ENCODE measurements at regions not wholly inside any gene's neighbourhood (a gene's known extent, or its start where the extent isn't known, plus 50 kb on each side); places are given as distances from the start of the nearest gene placed in this dataset.
"Not testable (repeated sequence)": the region's sequence is repeated elsewhere in the genome, so short reads cannot be mapped to it uniquely, and the experiment has no call there.

GRCh38 chr21:14753466-14754258 lies 207.5 kb upstream of the SAMSN1 start:
- no peak for DNase-seq

GRCh38 chr21:14753069-14753465 lies 207.0 kb upstream of the SAMSN1 start:
- DNase-seq, result no peak

GRCh38 chr21:14752345-14752909 lies 206.3 kb upstream of the SAMSN1 start:
- no peak for DNase-seq

DNA sequence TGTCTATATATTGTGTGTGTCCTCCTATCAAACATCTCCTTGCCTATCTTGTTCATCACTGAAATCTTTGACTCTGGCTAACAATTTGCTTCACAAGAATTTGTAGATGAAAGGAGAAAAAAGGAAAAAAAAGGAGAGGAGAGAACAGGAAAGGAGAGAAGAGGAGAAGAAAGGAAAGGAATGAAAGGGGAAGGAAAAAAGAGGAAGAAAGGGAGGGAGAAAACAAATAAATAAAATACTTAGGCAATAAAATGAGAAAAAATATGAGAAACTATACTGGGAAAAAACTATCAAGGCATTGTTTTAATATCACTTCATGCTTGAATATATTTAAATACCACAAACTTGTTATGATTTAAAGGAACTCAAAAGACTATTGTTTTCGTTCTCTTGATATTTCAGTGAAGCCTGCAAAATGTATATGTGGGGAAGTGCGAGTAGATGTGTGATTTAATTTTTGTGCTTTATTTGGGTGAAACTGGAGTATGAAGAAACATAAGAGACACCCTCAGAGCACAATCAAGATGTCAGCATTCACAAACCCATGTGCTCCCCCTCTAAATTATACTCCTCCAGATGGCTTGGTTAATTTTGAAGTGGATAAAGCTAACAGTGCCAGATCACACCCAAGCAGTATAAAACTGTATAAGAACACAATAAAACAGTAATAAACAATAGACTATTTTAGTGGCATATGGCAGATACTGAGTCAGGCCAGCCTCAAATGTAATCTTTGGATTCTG lies 205.7 kb upstream of the SAMSN1 start:
- no peak for DNase-seq

DNA sequence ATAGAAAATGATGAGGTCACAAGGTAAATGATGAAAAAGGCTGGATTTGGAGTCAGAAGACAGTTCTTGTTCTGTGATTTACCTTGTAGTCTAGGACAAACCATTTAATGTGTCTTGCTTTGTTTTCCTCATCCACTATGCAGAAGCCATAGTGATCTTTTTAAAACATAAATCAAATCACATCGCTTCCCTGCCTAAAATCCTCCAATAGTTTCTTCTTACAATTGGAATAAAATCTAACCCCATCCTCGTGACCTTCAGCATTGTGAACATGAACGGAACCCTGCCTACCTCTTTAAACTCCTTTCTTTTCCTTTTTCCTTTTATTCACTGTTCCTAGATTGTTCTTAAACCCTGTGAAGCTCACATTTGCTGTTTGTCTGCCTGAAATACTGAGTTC lies 204.9 kb upstream of the SAMSN1 start:
- no peak for DNase-seq

- DNase-seq, result no peak
These were observed 203.9 kb upstream of the SAMSN1 start for GRCh38 chr21:14750041-14750440.

GRCh38 chr21:14748662-14749061 lies 202.5 kb upstream of the SAMSN1 start:
- DNase-seq, result no peak

DNA sequence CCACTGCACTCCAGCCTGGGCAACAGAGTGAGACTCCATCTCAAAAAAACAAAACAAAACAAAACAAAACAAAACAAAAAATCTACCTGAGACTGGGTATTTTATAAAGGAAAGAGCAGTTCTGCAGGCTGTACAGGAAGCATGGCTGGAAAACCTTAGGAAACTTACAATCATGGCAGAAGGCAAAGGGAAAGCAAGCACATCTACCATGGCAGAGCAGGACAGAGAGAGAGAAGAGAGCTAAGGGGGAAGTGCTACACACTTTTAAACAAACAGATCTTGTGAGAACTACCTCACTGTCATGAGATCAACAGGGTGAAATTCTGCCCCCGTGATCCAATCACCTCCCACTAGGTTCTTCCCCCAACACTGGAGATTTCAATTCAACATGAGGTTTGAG lies 198.3 kb upstream of the SAMSN1 start:
- no peak for DNase-seq

GRCh38 chr21:14742119-14742518 lies 196.0 kb upstream of the SAMSN1 start:
- DNase-seq, result no peak

- DNase-seq, result no peak
These were observed 195.1 kb upstream of the SAMSN1 start for GRCh38 chr21:14741256-14741655.

GRCh38 chr21:14740692-14741091 lies 194.6 kb upstream of the SAMSN1 start:
- DNase-seq, result no peak

- DNase-seq, result no peak
These were observed 194.0 kb upstream of the SAMSN1 start for GRCh38 chr21:14740116-14740515.

DNA sequence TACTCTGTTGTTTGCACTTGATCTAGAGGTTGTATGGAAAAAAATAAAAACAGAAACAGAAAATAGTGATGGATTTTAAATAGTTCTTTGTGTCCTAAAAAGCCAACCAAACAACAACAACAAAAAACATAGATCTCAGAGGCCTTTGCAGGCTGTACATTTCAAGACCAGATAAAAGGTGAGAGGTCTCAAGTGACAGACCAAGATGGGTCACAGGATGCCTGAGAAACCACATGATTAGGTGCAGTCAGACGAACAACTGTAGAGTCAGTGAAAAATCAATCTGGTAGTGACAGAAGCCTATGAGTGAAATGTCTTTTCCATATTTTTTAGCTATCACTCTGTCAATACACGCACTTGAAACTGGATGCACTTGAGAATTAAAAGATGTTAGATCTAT lies 193.5 kb upstream of the SAMSN1 start:
- DNase-seq, result no peak

GRCh38 chr21:14738576-14738975 lies 192.5 kb upstream of the SAMSN1 start:
- not testable (repeated sequence) for DNase-seq

- DNase-seq, result no peak
These were observed 191.8 kb upstream of the SAMSN1 start for GRCh38 chr21:14737922-14738321.

DNA sequence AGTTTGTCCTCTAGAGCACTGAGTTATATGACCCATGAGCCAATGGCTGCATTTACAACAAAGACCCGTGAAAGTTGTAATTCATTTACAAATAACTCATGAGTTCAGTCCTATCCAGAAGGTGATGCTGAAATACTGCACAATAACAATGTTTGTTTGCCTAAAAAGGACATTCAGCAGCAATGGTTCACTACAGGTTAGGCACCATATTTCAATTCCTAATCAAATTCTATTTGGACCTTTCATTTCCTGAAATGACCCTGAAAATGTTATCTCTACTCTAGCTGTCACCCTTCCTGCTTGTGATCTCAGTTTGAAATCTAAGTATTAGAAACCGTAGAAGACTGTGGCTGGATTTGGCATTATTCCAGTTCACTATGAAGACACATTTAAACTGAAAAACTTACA lies 191.2 kb upstream of the SAMSN1 start:
- no peak for DNase-seq

GRCh38 chr21:14736672-14737071 lies 190.6 kb upstream of the SAMSN1 start:
- no peak for DNase-seq

- DNase-seq, result no peak
These were observed 190.0 kb upstream of the SAMSN1 start for GRCh38 chr21:14736162-14736561.

GRCh38 chr21:14734833-14735232 lies 188.7 kb upstream of the SAMSN1 start:
- no peak for DNase-seq

GRCh38 chr21:14734191-14734590 lies 188.1 kb upstream of the SAMSN1 start:
- no peak for DNase-seq

GRCh38 chr21:14725219-14725618 lies 179.1 kb upstream of the SAMSN1 start:
- no peak for DNase-seq

- DNase-seq, result no peak
These were observed 176.8 kb upstream of the SAMSN1 start for GRCh38 chr21:14722841-14723483.

DNA sequence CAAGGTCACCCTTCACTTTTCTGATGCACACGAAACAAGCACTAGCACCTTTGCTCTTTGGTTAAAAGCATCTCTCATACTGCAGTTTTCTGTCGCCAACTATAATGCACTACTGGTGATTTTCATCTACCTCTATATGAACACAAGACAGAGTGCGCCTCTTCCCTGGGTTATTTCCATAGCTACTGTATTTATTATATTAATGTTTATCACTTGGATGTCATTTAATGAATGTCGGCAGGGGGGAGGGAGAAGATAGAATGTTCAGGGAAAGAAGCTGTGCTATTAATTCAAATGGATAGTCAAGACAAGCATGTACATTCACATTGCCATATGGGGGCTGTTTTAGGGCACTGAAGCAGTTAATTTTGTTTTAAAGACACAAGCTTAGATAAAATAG lies 174.1 kb upstream of the SAMSN1 start:
- DNase-seq, result no peak

DNA sequence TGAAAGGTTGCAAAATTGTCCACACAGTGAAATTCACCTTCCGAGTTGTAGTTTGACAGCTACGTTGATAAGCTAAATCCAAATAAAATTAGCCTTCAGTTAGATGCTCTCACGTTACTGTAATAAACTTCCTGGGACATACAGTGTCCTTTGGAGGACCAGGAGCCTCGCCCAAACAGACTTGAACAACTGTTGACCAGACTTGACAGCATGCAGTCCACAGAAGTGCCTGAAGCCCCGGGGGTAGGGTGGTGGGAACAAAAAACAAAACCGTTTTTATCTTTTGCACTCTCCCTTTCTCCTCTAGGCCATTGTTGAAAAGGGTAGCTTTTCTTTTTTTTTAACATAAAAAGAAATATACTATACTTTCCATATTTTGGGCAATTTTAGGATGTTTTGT lies 172.8 kb upstream of the SAMSN1 start:
- DNase-seq, result no peak

All from NCI-H1048 (cell line).